GM10248 (cell line): ENCODE measurements at regions not wholly inside any gene's neighbourhood (a gene's known extent, or its start where the extent isn't known, plus 50 kb on each side); places are given as distances from the start of the nearest gene placed in this dataset.

Experiments used
- CTCF ChIA-PET: fragments of 300-600 bp; sonication (Branson Sonifier 250); formaldehyde crosslinking; extraction: SDS; loops from one replicate; lab custom pipeline; 2021; ENCODE audit warnings: antibody characterized with exemption; lab: Yijun Ruan, JAX
- POLR2A ChIA-PET: fragments of 350-650 bp; sonication (Branson Sonifier 250); formaldehyde crosslinking; extraction: SDS; loops from one replicate; lab custom pipeline; 2020; ENCODE audit warnings: antibody characterized with exemption; lab: Yijun Ruan, JAX
- DNase-seq: peaks from one replicate; pipeline ENCODE4 v3.0.0; 2012; ENCODE audit errors: extremely low spot score
- TF ChIP-seq, protein P1 (sequence below): IDR thresholded peaks from 2 replicates; pipeline ENCODE4 v1.5.1; 2012; ENCODE audit warnings: mild to moderate bottlenecking, low read depth; ENCODE audit errors: extremely low read depth, missing control alignments, control extremely low read depth

DNA sequence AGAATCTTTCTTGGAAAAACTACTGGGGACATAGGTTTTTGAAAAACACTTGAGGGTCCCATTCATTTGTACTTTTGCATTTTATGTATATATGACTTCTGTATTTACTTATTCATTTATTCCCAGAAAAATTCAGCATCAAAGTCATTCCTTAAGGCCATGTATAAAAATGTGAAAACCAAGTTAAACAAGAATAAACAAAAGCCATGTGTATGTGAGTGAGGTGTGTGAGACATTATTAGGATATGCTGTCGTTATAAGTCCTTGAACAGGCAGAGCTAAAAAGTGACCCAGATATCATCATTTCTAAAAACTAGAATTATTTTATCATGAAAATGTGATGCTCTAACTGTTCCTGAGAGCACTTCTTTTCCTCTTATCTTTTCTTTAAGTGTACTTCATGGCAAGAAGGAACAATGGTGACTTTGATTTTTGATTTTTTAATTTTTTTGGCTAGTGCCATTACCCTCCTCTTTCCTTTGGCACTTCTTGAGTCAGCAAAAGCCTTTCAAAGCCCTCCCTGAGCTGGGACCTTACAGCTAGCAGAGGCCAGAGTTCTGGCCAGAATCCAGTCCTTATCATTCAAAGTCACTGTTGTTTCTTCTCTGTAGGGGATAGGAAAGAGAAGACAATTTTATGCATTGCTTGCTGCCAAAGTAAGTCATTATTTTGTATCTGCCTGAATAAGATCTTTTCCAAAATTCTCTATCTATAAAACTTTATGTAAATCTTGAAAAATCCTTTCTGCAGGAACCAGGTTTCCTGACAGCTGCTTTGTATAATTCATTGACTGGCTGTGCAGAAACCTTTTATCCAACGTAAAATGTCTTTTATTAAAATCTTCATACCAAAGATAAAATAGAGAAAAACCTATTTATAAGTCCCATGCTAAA lies 419.7 kb upstream of the PRICKLE1 start:
- POLR2A ChIA-PET: no interaction called here
- CTCF ChIA-PET: no interaction called here
- no peak for DNase-seq

GRCh38 chr12:43004908-43005307 lies 415.4 kb upstream of the PRICKLE1 start:
- ChIA-PET CTCF (interaction anchor here (1.8 kb wide), 1 partner anchor 10 kb away, joined by 9 read pairs; no protein-coding TSS in a partner anchor), POLR2A (no interaction called here)
- DNase-seq: no peak
- TF ChIP-seq, protein P1, sequence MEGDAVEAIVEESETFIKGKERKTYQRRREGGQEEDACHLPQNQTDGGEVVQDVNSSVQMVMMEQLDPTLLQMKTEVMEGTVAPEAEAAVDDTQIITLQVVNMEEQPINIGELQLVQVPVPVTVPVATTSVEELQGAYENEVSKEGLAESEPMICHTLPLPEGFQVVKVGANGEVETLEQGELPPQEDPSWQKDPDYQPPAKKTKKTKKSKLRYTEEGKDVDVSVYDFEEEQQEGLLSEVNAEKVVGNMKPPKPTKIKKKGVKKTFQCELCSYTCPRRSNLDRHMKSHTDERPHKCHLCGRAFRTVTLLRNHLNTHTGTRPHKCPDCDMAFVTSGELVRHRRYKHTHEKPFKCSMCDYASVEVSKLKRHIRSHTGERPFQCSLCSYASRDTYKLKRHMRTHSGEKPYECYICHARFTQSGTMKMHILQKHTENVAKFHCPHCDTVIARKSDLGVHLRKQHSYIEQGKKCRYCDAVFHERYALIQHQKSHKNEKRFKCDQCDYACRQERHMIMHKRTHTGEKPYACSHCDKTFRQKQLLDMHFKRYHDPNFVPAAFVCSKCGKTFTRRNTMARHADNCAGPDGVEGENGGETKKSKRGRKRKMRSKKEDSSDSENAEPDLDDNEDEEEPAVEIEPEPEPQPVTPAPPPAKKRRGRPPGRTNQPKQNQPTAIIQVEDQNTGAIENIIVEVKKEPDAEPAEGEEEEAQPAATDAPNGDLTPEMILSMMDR: no peak

More for the DNA sequence above, 419.7 kb upstream of the PRICKLE1 start:
- TF ChIP-seq, protein P1: no peak

GRCh38 chr12:43004141-43004540 lies 414.6 kb upstream of the PRICKLE1 start:
- no peak for DNase-seq
- ChIA-PET POLR2A (no interaction called here), CTCF (interaction anchor here (1.8 kb wide), 1 partner anchor 10 kb away, joined by 9 read pairs; no protein-coding TSS in a partner anchor)
- TF ChIP-seq, protein P1: no peak

- ChIA-PET POLR2A (no interaction called here), CTCF (no interaction called here)
- TF ChIP-seq, protein P1: no peak
- no peak for DNase-seq
Measured at GRCh38 chr12:42996869-42997431, 407.4 kb upstream of the PRICKLE1 start.

GRCh38 chr12:42992826-42993225 lies 403.3 kb upstream of the PRICKLE1 start:
- ChIA-PET CTCF (interaction anchor here (0.7 to 2.0 kb wide), 3 partner anchors 8 to 23 kb away, joined by 3 to 5 read pairs (median 3); no protein-coding TSS in a partner anchor), POLR2A (no interaction called here)
- TF ChIP-seq, protein P1: no peak
- DNase-seq: no peak

- DNase-seq: no peak
- ChIA-PET CTCF (no interaction called here), POLR2A (no interaction called here)
- TF ChIP-seq, protein P1: no peak
Measured at GRCh38 chr12:42990387-42990786, 400.8 kb upstream of the PRICKLE1 start.
